ENCODE measurements at regions not wholly inside any gene's neighbourhood (a gene's known extent, or its start where the extent isn't known, plus 50 kb on each side); places are given as distances from the start of the nearest gene placed in this dataset.

DNA sequence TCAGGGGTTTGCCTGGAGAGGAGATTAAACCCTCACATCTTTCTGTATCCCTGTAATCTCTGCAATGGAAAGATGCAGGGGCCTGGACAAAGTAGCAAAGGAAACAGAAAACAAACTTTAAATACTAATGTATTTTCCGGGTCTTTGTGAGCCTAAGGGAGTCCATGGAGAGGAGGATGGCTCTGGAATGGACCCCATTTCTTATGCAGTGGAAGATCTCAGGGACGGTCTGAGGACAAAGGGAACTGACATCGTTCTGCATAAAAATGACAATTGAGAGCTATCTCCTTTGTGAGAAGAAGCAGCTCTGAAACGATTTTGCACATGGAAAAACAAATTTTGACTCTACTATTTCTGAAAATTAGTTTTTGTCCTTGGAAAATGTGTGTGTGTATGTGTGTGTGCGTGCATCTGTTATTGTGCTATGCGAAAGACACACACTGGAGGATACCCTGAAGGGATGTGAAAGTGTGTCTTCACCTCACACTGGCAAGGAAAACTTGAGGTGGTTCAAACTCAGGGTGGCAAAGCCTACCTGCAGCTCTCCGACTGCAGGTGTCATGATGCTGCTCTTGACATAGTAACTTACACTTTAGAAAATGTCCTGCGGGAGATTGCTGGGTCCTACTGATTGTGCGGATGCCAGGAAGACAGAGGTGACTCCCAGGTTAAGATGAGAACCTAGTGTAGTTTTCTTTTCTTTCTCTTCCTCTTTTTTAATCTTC is 126.4 kb upstream of the JADE1 start:
- no peak for TF ChIP-seq CTCF (IDR thresholded peaks at IDR 0.05; ENCODE audit: low read length)
- no peak for TF ChIP-seq EZH2 (IDR thresholded peaks at IDR 0.05; ENCODE audit: borderline replicate concordance, low read length)
